ENCODE measurements at regions not wholly inside any gene's neighbourhood (a gene's known extent, or its start where the extent isn't known, plus 50 kb on each side); places are given as distances from the start of the nearest gene placed in this dataset.
"Not testable (repeated sequence)": the region's sequence is repeated elsewhere in the genome, so short reads cannot be mapped to it uniquely, and the experiment has no call there.

GRCh38 chr7:13115855-13116254 lies 428.4 kb downstream of the ARL4A start:
- DNase-seq = no peak
- no peak overlapping the region for H3K27ac Mint-ChIP-seq
- H3K4me1 Mint-ChIP-seq = no peaks in the 10 kb centered on the region
- no peak overlapping the region for H3K4me3 Mint-ChIP-seq
- H3K27me3 Mint-ChIP-seq = no peaks in the 10 kb centered on the region
- no peaks in the 10 kb centered on the region for H3K36me3 Mint-ChIP-seq
- no peaks in the 10 kb centered on the region for H3K9me3 Mint-ChIP-seq

- Mint-ChIP-seq H3K27ac (no peak overlapping the region), H3K27me3 (no peaks in the 10 kb centered on the region), H3K4me3 (no peak overlapping the region), H3K36me3 (no peaks in the 10 kb centered on the region), H3K9me3 (peaks cover 7% of the 10 kb centered on the region), H3K4me1 (no peaks in the 10 kb centered on the region)
- no peak for DNase-seq
Measured at GRCh38 chr7:13117103-13117502, 429.7 kb downstream of the ARL4A start.

- Mint-ChIP-seq H3K9me3 (peaks cover 11% of the 10 kb centered on the region), H3K27me3 (no peaks in the 10 kb centered on the region), H3K36me3 (no peaks in the 10 kb centered on the region), H3K27ac (no peak overlapping the region), H3K4me1 (no peaks in the 10 kb centered on the region), H3K4me3 (no peak overlapping the region)
- no peak for DNase-seq
Measured at GRCh38 chr7:13117592-13117991, 430.2 kb downstream of the ARL4A start.

- H3K4me1 Mint-ChIP-seq, H3K27me3 Mint-ChIP-seq, H3K4me3 Mint-ChIP-seq, DNase-seq, H3K27ac Mint-ChIP-seq, H3K36me3 Mint-ChIP-seq: not testable (repeated sequence)
- H3K9me3 Mint-ChIP-seq = peaks cover 18% of the 10 kb centered on the region
Measured at GRCh38 chr7:13124629-13125028, 437.2 kb downstream of the ARL4A start.

GRCh38 chr7:13126347-13126746 lies 438.9 kb downstream of the ARL4A start:
- no peaks in the 10 kb centered on the region for H3K27me3 Mint-ChIP-seq
- H3K27ac Mint-ChIP-seq = no peak overlapping the region

GRCh38 chr7:13130321-13130720 lies 442.9 kb downstream of the ARL4A start:
- no peak for DNase-seq
- Mint-ChIP-seq H3K36me3 (no peaks in the 10 kb centered on the region), H3K27ac (no peak overlapping the region), H3K9me3 (no peaks in the 10 kb centered on the region), H3K4me3 (no peak overlapping the region), H3K4me1 (no peaks in the 10 kb centered on the region), H3K27me3 (peaks cover 4% of the 10 kb centered on the region)

More at GRCh38 chr7:13126347-13126746, 438.9 kb downstream of the ARL4A start:
- DNase-seq = no peak
- H3K4me1 Mint-ChIP-seq = no peaks in the 10 kb centered on the region
- no peak overlapping the region for H3K4me3 Mint-ChIP-seq
- H3K9me3 Mint-ChIP-seq = peaks cover 16% of the 10 kb centered on the region
- no peaks in the 10 kb centered on the region for H3K36me3 Mint-ChIP-seq

GRCh38 chr7:13130906-13131305 lies 443.5 kb downstream of the ARL4A start:
- not testable (repeated sequence) for DNase-seq, H3K27ac Mint-ChIP-seq, H3K36me3 Mint-ChIP-seq, H3K9me3 Mint-ChIP-seq, H3K4me3 Mint-ChIP-seq, H3K27me3 Mint-ChIP-seq, H3K4me1 Mint-ChIP-seq

GRCh38 chr7:13132314-13132713 lies 444.9 kb downstream of the ARL4A start:
- DNase-seq = no peak
- peaks cover 4% of the 10 kb centered on the region for H3K27me3 Mint-ChIP-seq
- H3K27ac Mint-ChIP-seq = no peak overlapping the region
- no peaks in the 10 kb centered on the region for H3K4me1 Mint-ChIP-seq
- no peaks in the 10 kb centered on the region for H3K9me3 Mint-ChIP-seq
- no peak overlapping the region for H3K4me3 Mint-ChIP-seq
- H3K36me3 Mint-ChIP-seq = no peaks in the 10 kb centered on the region

GRCh38 chr7:13136345-13136744 lies 448.9 kb downstream of the ARL4A start:
- H3K27ac Mint-ChIP-seq, H3K4me1 Mint-ChIP-seq, H3K9me3 Mint-ChIP-seq, H3K36me3 Mint-ChIP-seq, DNase-seq, H3K27me3 Mint-ChIP-seq, H3K4me3 Mint-ChIP-seq: not testable (repeated sequence)

- Mint-ChIP-seq H3K9me3 (no peaks in the 10 kb centered on the region), H3K27ac (no peak overlapping the region), H3K27me3 (no peaks in the 10 kb centered on the region)
Measured at GRCh38 chr7:13139436-13139835, 452.0 kb downstream of the ARL4A start.

GRCh38 chr7:13144673-13145072 lies 457.2 kb downstream of the ARL4A start:
- Mint-ChIP-seq H3K9me3 (no peaks in the 10 kb centered on the region), H3K4me1 (no peaks in the 10 kb centered on the region), H3K4me3 (no peak overlapping the region), H3K36me3 (no peaks in the 10 kb centered on the region), H3K27ac (no peak overlapping the region), H3K27me3 (no peaks in the 10 kb centered on the region)
- no peak for DNase-seq

More at GRCh38 chr7:13139436-13139835, 452.0 kb downstream of the ARL4A start:
- H3K4me3 Mint-ChIP-seq = no peak overlapping the region
- H3K36me3 Mint-ChIP-seq = no peaks in the 10 kb centered on the region
- H3K4me1 Mint-ChIP-seq = no peaks in the 10 kb centered on the region
- DNase-seq = no peak

- Mint-ChIP-seq H3K4me3 (no peak overlapping the region), H3K27ac (no peak overlapping the region), H3K27me3 (peaks cover 4% of the 10 kb centered on the region), H3K36me3 (no peaks in the 10 kb centered on the region), H3K4me1 (peaks cover 2% of the 10 kb centered on the region), H3K9me3 (no peaks in the 10 kb centered on the region)
- DNase-seq = no peak
Measured at GRCh38 chr7:13148548-13148947, 461.1 kb downstream of the ARL4A start.

- Mint-ChIP-seq H3K36me3 (no peaks in the 10 kb centered on the region), H3K27me3 (peaks cover 4% of the 10 kb centered on the region), H3K27ac (no peak overlapping the region), H3K4me1 (peaks cover 2% of the 10 kb centered on the region), H3K9me3 (no peaks in the 10 kb centered on the region), H3K4me3 (no peak overlapping the region)
- DNase-seq = no peak
Measured at GRCh38 chr7:13151978-13152377, 464.5 kb downstream of the ARL4A start.

GRCh38 chr7:13152755-13153154 lies 465.3 kb downstream of the ARL4A start:
- H3K9me3 Mint-ChIP-seq = no peaks in the 10 kb centered on the region
- DNase-seq = no peak
- peaks cover 4% of the 10 kb centered on the region for H3K27me3 Mint-ChIP-seq
- H3K36me3 Mint-ChIP-seq = no peaks in the 10 kb centered on the region
- no peak overlapping the region for H3K4me3 Mint-ChIP-seq
- peaks cover 2% of the 10 kb centered on the region for H3K4me1 Mint-ChIP-seq
- H3K27ac Mint-ChIP-seq = no peak overlapping the region

- no peak for DNase-seq
- peaks cover 2% of the 10 kb centered on the region for H3K4me1 Mint-ChIP-seq
- no peaks in the 10 kb centered on the region for H3K9me3 Mint-ChIP-seq
- H3K36me3 Mint-ChIP-seq = no peaks in the 10 kb centered on the region
- H3K4me3 Mint-ChIP-seq = no peak overlapping the region
- H3K27me3 Mint-ChIP-seq = peaks cover 4% of the 10 kb centered on the region
- H3K27ac Mint-ChIP-seq = no peak overlapping the region
Measured at GRCh38 chr7:13153266-13153665, 465.8 kb downstream of the ARL4A start.

GRCh38 chr7:13153742-13154141 lies 466.3 kb downstream of the ARL4A start:
- Mint-ChIP-seq H3K36me3 (no peaks in the 10 kb centered on the region), H3K27ac (no peak overlapping the region), H3K27me3 (peaks cover 4% of the 10 kb centered on the region), H3K4me1 (peaks cover 2% of the 10 kb centered on the region), H3K4me3 (no peak overlapping the region), H3K9me3 (no peaks in the 10 kb centered on the region)
- DNase-seq = no peak

- peaks cover 4% of the 10 kb centered on the region for H3K4me1 Mint-ChIP-seq
Measured at GRCh38 chr7:13155188-13155587, 467.8 kb downstream of the ARL4A start.

More at GRCh38 chr7:13155188-13155587, 467.8 kb downstream of the ARL4A start:
- H3K27me3 Mint-ChIP-seq = peaks cover 10% of the 10 kb centered on the region
- no peak overlapping the region for H3K27ac Mint-ChIP-seq
- DNase-seq = no peak
- no peaks in the 10 kb centered on the region for H3K9me3 Mint-ChIP-seq
- no peak overlapping the region for H3K4me3 Mint-ChIP-seq
- no peaks in the 10 kb centered on the region for H3K36me3 Mint-ChIP-seq

Data from activated naive CD8-positive, alpha-beta T cell treated with anti-CD3 and anti-CD28 coated beads for 36 hours (primary cell).